GM19193 (cell line): ENCODE measurements at regions not wholly inside any gene's neighbourhood (a gene's known extent, or its start where the extent isn't known, plus 50 kb on each side); places are given as distances from the start of the nearest gene placed in this dataset.

Experiments used
- POLR2A ChIP-seq: IDR thresholded peaks from 4 replicates; pipeline ENCODE4 v1.6.1; 2011; ENCODE audit not compliant: insufficient read depth, insufficient read length; ENCODE audit errors: extremely low read depth

DNA sequence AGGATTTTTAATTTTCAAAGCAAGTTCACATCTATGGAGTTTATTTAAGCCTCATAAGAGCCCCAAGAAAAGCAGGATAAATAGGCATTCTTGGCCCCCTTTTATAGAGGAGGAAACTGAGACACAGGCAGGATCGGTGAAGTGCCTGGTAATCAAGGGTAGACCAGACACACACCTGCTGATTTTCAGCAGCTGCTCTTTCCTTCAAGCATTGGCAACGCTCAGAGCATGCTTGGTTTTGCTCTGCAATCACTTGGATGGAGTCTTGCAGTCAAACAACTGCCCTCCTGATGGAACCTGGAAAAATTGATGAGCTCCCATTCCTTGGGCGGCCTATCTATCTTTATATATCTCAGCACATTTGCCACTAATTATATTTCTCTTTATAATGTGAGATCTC, 478.9 kb upstream of the CAMK1G start:
- TF ChIP-seq POLR2A: no peak

DNA sequence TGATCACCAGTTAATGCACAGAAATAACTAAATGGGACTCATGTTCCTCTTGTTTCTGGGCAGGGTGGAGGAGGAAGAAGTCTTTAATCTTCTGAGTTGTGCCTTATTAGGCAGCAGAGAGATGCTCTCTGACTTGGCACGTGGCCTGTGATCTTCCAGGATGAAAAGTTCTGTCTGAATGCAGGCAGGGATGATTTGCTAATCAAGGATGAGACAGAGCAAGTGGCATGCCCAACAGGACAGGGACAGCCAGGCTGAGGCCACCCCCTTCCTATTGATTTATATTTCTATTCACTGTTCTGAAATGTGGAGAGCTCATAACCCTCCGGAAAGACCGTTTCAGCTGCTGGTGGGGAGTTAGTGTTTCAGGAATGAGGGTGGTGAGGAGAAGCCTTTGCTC, 477.8 kb upstream of the CAMK1G start:
- TF ChIP-seq POLR2A: no peak

DNA sequence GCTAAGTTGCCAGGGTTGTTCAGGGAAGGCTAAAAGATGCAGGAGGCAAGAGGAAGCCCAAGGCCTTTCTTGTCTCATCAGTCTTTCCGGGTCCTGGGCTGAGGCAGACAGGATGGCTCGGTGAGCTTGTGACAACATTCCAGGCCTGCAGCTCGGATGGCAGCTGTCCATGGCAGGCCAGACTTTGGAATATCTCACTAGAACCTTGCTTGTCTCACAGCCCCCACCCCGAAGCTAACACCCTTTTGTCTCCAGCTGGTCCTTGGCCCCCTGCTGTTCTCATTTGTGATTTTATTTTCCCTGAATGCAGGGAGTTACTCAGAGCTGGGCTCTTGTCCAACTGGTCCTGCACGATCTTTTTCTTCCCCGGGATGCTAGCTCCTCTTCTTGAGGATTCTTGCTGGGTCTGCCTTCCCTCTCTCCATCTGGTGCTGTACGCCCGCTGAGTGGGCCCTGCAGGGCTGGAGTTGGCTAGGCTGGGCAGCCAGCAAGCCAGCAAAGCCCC, 477.2 kb upstream of the CAMK1G start:
- TF ChIP-seq POLR2A: no peak

DNA sequence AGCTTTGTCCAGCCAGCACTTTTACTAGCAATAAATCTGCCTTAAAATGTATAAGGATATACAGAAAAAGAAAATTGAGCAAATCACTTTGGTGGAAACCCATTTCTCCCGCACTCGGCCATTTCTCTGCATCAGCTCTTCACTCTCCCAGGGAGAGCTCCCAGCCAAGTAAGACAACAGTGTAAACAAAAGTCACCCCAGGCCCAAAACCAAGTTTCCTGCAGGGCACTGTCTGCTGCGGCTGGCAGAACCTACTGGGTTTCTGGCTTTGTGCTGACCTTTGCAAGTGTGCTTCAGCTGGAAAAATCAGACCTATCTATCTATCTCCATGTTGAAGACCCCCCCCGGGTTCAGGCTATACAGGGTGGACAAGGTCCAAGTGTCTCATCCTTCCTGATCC, 476.7 kb upstream of the CAMK1G start:
- TF ChIP-seq POLR2A: no peak

GRCh38 chr1:209107535-209107934, 476.0 kb upstream of the CAMK1G start:
- no peak for TF ChIP-seq POLR2A

- no peak for TF ChIP-seq POLR2A
Observed at GRCh38 chr1:209109001-209109785, 474.3 kb upstream of the CAMK1G start.

DNA sequence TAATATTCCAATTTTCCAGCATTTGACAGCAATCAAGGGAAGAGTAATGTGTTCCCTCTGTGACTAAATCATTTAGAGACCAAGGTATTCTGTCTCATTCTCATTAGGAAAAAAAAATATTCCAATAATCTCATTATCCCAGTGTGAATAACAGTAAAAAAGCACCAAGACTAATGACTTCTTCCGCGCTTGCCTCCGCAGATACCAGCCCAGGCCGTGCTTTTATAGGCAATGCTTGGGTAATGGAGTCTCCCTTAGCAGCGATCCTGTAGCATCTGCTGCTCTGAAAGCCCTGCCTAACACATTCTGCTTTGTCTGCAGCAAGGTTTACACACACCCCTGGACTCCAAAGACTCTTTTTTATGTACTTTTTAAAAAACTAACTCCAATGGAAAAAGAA, 470.0 kb upstream of the CAMK1G start:
- no peak for TF ChIP-seq POLR2A

DNA sequence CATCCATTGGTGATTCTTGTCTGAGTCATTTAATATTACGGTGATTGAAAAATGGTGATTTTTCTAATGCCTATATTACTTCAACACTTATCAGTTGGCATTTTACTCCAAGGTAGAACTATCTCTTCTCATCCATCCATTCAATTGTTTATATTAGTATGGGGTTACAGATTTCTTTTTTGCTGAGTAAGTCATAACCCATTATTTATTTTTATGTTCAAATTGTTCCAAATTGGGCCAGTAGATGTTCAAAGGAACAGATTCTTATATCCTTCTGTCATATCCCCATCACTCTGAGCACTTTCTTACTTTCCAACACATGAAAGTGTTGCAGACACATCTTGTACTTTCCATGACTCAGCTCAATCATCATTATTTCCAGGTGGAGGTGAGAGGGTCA, 466.8 kb upstream of the CAMK1G start:
- TF ChIP-seq POLR2A: no peak

- TF ChIP-seq POLR2A: no peak
Observed at GRCh38 chr1:209123601-209124000, 459.9 kb upstream of the CAMK1G start.

DNA sequence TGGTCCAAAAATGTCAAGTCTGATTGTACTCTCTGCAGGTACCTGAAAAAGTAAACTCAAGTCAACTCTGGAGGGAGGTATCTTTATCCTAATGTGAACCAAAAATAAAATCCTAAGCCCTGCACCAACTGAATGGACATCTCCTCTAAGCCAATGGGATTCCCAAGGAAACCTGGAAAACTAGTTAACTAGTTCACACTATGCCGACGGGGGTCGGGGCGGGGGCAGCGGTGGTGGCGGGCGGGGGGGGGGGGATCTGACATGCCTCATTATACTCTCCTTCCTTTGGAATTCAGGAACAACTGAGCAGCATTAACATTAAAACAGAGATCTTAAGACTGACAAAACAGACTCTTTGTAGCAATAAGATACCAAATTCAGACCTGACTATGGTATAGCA, 452.6 kb upstream of the CAMK1G start:
- TF ChIP-seq POLR2A: no peak

DNA sequence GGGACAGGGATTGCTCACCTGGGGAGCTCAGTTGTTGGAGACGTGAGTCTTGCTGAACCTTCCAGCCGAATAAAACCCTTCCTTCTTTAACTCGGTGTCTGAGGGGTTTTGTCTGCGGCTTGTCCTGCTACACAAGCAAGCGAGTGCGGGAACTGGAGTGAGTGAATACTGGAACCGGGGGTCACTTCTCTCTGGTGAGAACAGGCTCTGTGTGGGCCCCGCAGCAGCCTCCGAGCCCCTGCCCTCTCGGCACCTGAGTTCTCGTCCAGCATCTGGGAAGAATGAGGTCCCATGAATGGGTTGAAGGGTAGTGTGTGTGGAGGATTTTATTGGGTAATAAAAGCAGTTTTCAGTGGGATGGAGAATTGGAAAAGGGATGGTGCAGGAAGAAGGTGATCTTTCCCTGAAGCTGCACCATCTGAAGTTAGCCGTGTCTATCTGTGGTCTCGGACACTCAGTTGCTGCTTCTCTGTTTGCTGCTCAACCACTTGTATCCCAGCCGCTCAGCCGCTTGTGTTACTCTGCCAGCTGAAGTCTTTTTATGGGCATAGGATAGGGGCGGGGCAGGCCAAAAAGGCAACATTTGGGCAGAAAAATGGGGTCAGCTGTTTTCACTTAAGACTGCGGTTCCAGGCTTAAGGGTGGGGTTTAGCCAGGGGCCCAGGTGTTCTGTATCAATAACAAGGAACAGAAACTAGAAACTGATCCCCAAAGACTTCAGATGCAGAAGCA, 450.6 kb upstream of the CAMK1G start:
- no peak for TF ChIP-seq POLR2A

DNA sequence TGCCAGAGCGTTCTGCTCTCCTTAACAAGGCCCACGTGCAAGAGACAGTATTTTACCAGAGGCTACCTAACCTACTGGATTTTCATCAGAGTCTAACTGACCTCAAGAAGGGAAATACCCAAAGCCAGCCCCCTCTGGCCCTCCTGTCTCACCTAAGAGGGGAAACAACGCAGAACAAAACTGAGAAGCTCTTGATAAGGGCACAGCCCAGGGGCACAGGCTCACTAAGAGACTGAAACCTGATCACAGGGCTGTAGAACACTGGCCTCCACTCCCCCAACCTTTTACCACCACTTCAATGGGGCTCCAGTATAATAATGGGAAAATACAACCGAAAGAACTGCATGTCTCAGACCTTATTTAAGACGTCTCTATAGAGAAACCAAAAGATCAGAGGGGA, 449.5 kb upstream of the CAMK1G start:
- TF ChIP-seq POLR2A: no peak

DNA sequence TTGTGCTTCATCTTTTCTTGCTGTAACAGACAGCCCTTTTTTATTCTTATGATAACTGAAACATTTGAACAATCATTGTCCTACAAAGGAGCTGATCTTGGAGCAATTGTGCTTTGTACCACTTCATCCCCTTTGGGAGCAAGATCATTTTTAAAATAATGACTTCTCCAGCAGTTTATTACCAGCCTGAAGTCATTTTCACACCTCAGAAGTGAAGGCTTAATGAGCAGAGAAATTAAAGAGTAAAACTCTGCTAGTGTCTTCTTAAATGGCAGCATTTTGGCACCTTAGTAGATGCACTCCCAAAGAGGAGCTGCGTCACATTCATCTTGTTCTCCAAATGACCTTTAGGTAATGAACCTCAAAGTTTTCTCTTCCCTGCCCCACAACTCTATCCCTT, 439.6 kb upstream of the CAMK1G start:
- TF ChIP-seq POLR2A: no peak

- TF ChIP-seq POLR2A: no peak
Observed at GRCh38 chr1:209150114-209150513, 433.4 kb upstream of the CAMK1G start.

DNA sequence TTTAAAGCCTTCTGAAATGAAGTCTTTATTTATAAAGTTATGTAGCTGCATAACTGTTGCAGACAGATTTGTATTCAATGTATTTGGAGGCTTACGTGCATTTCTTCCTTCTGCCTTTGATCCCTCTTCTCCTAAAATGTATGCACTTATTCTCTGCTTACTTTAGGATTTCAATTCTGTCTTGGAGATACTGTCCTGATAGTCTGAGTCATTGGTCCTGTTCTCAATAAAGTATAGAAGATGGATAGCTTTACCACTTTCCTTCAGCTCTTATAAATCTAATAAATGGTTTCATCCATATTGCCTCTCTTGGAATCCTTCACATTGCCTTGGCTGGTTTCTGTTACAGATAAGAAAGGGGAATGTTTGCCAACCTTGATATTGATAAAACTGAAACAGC, 430.1 kb upstream of the CAMK1G start:
- TF ChIP-seq POLR2A: no peak

DNA sequence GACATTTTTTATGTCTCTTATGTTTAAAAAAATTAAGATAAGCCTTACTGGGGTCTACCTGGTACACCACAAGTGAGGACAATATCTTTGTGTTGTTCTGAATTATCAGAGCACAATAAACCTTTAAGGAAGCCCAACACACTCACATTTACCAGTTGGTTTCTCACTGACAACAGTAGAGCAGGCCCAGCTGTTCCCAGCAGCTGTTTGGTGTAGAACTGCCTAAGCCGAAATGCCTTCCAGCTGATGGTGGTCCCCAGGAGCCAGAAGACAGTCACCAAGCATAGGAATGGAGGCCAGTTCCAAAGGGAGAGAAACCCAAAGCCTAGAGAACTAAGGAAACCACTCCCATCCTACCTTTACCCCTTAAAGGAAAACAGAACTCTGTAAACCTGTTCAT, 428.6 kb upstream of the CAMK1G start:
- TF ChIP-seq POLR2A: no peak
